ENCODE measurements at regions not wholly inside any gene's neighbourhood (a gene's known extent, or its start where the extent isn't known, plus 50 kb on each side); places are given as distances from the start of the nearest gene placed in this dataset.

DNA sequence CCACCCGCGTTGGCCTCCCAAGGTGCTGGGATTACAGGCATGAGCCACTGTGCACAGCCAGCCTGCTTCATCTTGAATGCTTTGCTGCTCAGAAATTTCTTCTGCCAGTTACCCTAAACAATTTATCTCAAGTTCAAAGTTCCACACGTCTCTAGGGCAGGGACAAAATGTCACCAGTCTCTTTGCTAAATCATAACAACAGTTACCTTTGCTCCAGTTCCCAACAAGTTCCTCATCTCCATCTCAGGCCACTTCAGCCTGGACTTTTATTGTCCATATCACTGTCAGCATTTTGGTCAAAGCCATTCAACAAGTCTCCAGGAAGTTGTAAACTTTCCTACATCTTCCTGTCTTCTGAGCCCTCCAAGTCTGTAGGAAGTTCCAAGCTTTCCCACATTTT lies 159.5 kb upstream of the DYRK2 start:
- no peak overlapping the region for H3K4me3 ChIP-seq (ENCODE audit: low read depth, low read length)

DNA sequence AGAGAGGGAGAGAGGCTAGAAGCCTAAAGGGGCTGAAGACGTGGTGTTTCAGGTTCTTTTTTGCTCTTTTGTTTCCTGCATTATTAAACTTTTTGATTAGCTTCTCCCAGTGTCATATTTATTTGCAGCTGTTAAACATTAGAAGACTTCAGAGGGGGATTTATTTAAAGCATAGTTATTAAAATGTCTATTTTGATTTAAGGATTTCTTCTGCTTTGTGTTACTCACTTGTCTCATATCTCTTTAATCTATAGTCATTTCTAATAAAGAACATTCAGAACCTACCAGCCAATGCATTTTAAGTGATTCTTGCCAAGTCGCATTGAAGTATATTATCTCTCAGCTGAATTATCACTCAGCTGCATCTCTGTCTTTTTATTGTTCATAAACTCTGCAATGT lies 152.0 kb upstream of the DYRK2 start:
- Histone ChIP-seq H3K4me3 (ENCODE audit: low read depth, low read length) (no peak overlapping the region), H3K4me1 (no peaks in the 10 kb centered on the region), H3K27ac (no peak overlapping the region), H3K79me2 (no peaks in the 10 kb centered on the region), H3K36me3 (ENCODE audit: control insufficient read depth, insufficient read depth, low read length) (no peaks in the 10 kb centered on the region), H3K27me3 (ENCODE audit: control insufficient read depth, insufficient read depth, low read length) (no peaks in the 10 kb centered on the region), H3K9ac (no peak overlapping the region), H3K4me2 (ENCODE audit: low read length) (no peak overlapping the region), H3K9me3 (ENCODE audit: control insufficient read depth, low read length) (no peaks in the 10 kb centered on the region), H2AFZ (no peak overlapping the region)
- TF ChIP-seq, protein P1, sequence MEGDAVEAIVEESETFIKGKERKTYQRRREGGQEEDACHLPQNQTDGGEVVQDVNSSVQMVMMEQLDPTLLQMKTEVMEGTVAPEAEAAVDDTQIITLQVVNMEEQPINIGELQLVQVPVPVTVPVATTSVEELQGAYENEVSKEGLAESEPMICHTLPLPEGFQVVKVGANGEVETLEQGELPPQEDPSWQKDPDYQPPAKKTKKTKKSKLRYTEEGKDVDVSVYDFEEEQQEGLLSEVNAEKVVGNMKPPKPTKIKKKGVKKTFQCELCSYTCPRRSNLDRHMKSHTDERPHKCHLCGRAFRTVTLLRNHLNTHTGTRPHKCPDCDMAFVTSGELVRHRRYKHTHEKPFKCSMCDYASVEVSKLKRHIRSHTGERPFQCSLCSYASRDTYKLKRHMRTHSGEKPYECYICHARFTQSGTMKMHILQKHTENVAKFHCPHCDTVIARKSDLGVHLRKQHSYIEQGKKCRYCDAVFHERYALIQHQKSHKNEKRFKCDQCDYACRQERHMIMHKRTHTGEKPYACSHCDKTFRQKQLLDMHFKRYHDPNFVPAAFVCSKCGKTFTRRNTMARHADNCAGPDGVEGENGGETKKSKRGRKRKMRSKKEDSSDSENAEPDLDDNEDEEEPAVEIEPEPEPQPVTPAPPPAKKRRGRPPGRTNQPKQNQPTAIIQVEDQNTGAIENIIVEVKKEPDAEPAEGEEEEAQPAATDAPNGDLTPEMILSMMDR (IDR thresholded peaks at IDR 0.05): no peak

More for the DNA sequence above, 159.5 kb upstream of the DYRK2 start:
- H3K9me3 ChIP-seq (ENCODE audit: control insufficient read depth, low read length): no peaks in the 10 kb centered on the region
- H3K27me3 ChIP-seq (ENCODE audit: control insufficient read depth, insufficient read depth, low read length): no peaks in the 10 kb centered on the region
- no peak overlapping the region for H3K9ac ChIP-seq
- H3K36me3 ChIP-seq (ENCODE audit: control insufficient read depth, insufficient read depth, low read length): no peaks in the 10 kb centered on the region
- H3K4me1 ChIP-seq: no peaks in the 10 kb centered on the region
- H2AFZ ChIP-seq: no peak overlapping the region
- H3K4me2 ChIP-seq (ENCODE audit: low read length): no peak overlapping the region
- no peaks in the 10 kb centered on the region for H3K79me2 ChIP-seq
- H3K27ac ChIP-seq: no peak overlapping the region
- TF ChIP-seq, protein P1 (IDR thresholded peaks at IDR 0.05): no peak

DNA sequence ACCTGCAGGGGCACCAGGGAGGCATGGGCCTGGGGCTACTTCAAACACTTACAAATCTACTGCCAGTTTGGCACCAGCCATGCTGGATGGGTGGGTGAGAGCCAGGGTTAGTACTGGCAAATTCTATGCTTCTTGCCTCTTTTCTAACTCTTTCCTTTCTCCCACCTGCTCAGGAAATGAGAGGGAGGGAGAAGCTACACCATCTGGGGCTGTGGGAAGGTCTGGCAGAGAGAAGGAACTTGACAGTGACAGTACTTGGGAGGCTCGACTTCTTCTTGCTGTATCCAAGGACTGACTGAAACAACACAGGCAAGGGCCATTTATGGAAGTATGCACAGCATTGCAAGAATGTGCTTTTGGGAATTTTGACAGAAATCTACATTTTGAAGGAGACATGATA lies 149.6 kb upstream of the DYRK2 start:
- no peak overlapping the region for H3K4me2 ChIP-seq (ENCODE audit: low read length)

DNA sequence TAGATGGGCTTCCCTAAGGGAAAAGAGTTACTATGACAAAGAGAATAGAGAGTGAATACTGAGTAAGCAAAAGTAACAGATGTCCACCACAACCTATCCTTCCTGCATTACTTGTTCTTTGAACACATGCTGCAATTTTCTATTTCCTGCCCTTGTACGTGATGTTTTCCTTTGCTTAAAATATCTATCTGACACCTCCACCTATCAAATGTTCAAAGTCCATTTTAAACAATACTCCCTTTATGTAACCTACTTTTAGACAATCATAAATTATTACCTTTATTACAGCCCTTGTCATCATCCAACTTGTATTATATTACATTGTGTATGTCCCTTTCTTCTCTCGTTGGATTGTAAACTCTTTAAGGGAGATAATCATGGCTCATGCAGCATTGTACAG lies 147.2 kb upstream of the DYRK2 start:
- no peaks in the 10 kb centered on the region for H3K79me2 ChIP-seq
- no peak overlapping the region for H2AFZ ChIP-seq
- TF ChIP-seq, protein P1 (IDR thresholded peaks at IDR 0.05): no peak
- H3K4me2 ChIP-seq (ENCODE audit: low read length): no peak overlapping the region
- no peak overlapping the region for H3K4me3 ChIP-seq (ENCODE audit: low read depth, low read length)
- no peaks in the 10 kb centered on the region for H3K36me3 ChIP-seq (ENCODE audit: control insufficient read depth, insufficient read depth, low read length)
- H3K27ac ChIP-seq: no peak overlapping the region
- H3K9me3 ChIP-seq (ENCODE audit: control insufficient read depth, low read length): no peaks in the 10 kb centered on the region
- H3K9ac ChIP-seq: no peak overlapping the region
- H3K27me3 ChIP-seq (ENCODE audit: control insufficient read depth, insufficient read depth, low read length): no peaks in the 10 kb centered on the region
- no peaks in the 10 kb centered on the region for H3K4me1 ChIP-seq

More for the DNA sequence above, 149.6 kb upstream of the DYRK2 start:
- Histone ChIP-seq H3K79me2 (no peaks in the 10 kb centered on the region), H3K4me1 (no peaks in the 10 kb centered on the region), H3K4me3 (ENCODE audit: low read depth, low read length) (no peak overlapping the region), H3K27me3 (ENCODE audit: control insufficient read depth, insufficient read depth, low read length) (no peaks in the 10 kb centered on the region), H3K9ac (no peak overlapping the region), H3K36me3 (ENCODE audit: control insufficient read depth, insufficient read depth, low read length) (no peaks in the 10 kb centered on the region), H2AFZ (no peak overlapping the region), H3K9me3 (ENCODE audit: control insufficient read depth, low read length) (no peaks in the 10 kb centered on the region), H3K27ac (no peak overlapping the region)
- TF ChIP-seq, protein P1 (IDR thresholded peaks at IDR 0.05): no peak

DNA sequence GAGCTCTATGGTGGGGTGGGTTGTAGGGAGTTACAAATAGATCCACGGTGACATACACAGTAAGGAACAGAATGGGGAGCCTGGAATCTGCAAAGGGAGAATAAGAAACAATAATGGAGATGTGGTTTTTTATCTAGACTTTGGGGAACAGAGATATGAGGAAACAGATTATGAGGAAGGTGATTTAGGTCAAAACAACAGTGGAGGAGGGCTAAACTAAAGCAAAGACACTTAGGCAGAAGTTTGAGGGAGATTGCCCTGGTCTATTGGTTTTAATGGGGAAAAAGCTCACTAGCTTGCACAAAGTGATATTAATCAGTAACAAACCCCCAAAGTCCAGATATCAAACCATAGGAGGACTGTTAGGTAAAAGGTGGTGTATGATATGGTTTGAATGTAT lies 144.5 kb upstream of the DYRK2 start:
- TF ChIP-seq, protein P1 (IDR thresholded peaks at IDR 0.05): no peak
- Histone ChIP-seq H3K27me3 (ENCODE audit: control insufficient read depth, insufficient read depth, low read length) (no peaks in the 10 kb centered on the region), H3K9me3 (ENCODE audit: control insufficient read depth, low read length) (no peaks in the 10 kb centered on the region), H3K79me2 (no peaks in the 10 kb centered on the region), H3K27ac (no peak overlapping the region), H3K4me1 (no peaks in the 10 kb centered on the region), H3K36me3 (ENCODE audit: control insufficient read depth, insufficient read depth, low read length) (no peaks in the 10 kb centered on the region), H3K4me3 (ENCODE audit: low read depth, low read length) (no peak overlapping the region), H2AFZ (no peak overlapping the region), H3K4me2 (ENCODE audit: low read length) (no peak overlapping the region), H3K9ac (no peak overlapping the region)
